ENCODE measurements at regions not wholly inside any gene's neighbourhood (a gene's known extent, or its start where the extent isn't known, plus 50 kb on each side); places are given as distances from the start of the nearest gene placed in this dataset.

- no peak for DNase-seq (ENCODE audit: low read depth)
Observed at GRCh38 chr3:82287562-82287961, 526.1 kb upstream of the GBE1 start.

GRCh38 chr3:82281205-82281604, 519.8 kb upstream of the GBE1 start:
- peak; percentile 6 for DNase-seq (ENCODE audit: low read depth)

GRCh38 chr3:82276992-82277391, 515.5 kb upstream of the GBE1 start:
- no peak for DNase-seq (ENCODE audit: low read depth)

GRCh38 chr3:82274897-82275296, 513.5 kb upstream of the GBE1 start:
- DNase-seq (ENCODE audit: low read depth): peak; percentile 3

- no peak for DNase-seq (ENCODE audit: low read depth)
Observed at GRCh38 chr3:82265747-82266146, 504.3 kb upstream of the GBE1 start.

GRCh38 chr3:82262193-82262592, 500.7 kb upstream of the GBE1 start:
- no peak for DNase-seq (ENCODE audit: low read depth)

GRCh38 chr3:82261637-82262036, 500.2 kb upstream of the GBE1 start:
- DNase-seq (ENCODE audit: low read depth): no peak

GRCh38 chr3:82261013-82261412, 499.6 kb upstream of the GBE1 start:
- no peak for DNase-seq (ENCODE audit: low read depth)

- DNase-seq (ENCODE audit: low read depth): no peak
Observed at GRCh38 chr3:82259994-82260393, 498.5 kb upstream of the GBE1 start.

GRCh38 chr3:82240322-82240721, 478.9 kb upstream of the GBE1 start:
- no peak for DNase-seq (ENCODE audit: low read depth)

- DNase-seq (ENCODE audit: low read depth): no peak
Observed at GRCh38 chr3:82236257-82236656, 474.8 kb upstream of the GBE1 start.

- DNase-seq (ENCODE audit: low read depth): no peak
Observed at GRCh38 chr3:82229397-82229796, 468.0 kb upstream of the GBE1 start.

- no peak for DNase-seq (ENCODE audit: low read depth)
Observed at GRCh38 chr3:82224661-82225060, 463.2 kb upstream of the GBE1 start.

GRCh38 chr3:82222401-82222800, 461.0 kb upstream of the GBE1 start:
- DNase-seq (ENCODE audit: low read depth): no peak

GRCh38 chr3:82217571-82217970, 456.1 kb upstream of the GBE1 start:
- no peak for DNase-seq (ENCODE audit: low read depth)

GRCh38 chr3:82208002-82208710, 446.7 kb upstream of the GBE1 start:
- DNase-seq (ENCODE audit: low read depth): no peak

GRCh38 chr3:82202269-82202668, 440.8 kb upstream of the GBE1 start:
- DNase-seq (ENCODE audit: low read depth): no peak

GRCh38 chr3:82201316-82201715, 439.9 kb upstream of the GBE1 start:
- DNase-seq (ENCODE audit: low read depth): no peak

GRCh38 chr3:82198009-82198408, 436.6 kb upstream of the GBE1 start:
- no peak for DNase-seq (ENCODE audit: low read depth)

GRCh38 chr3:82196645-82197044, 435.2 kb upstream of the GBE1 start:
- no peak for DNase-seq (ENCODE audit: low read depth)

- DNase-seq (ENCODE audit: low read depth): no peak
Observed at GRCh38 chr3:82194870-82195269, 433.4 kb upstream of the GBE1 start.

GRCh38 chr3:82186017-82186416, 424.6 kb upstream of the GBE1 start:
- DNase-seq (ENCODE audit: low read depth): no peak

- DNase-seq (ENCODE audit: low read depth): no peak
Observed at GRCh38 chr3:82179291-82179690, 417.8 kb upstream of the GBE1 start.

GRCh38 chr3:82178291-82178690, 416.8 kb upstream of the GBE1 start:
- DNase-seq (ENCODE audit: low read depth): no peak

- DNase-seq (ENCODE audit: low read depth): no peak
Observed at GRCh38 chr3:82177774-82178173, 416.3 kb upstream of the GBE1 start.
